ENCODE measurements at regions not wholly inside any gene's neighbourhood (a gene's known extent, or its start where the extent isn't known, plus 50 kb on each side); places are given as distances from the start of the nearest gene placed in this dataset.
A peak's percentile ranks its signal among the peaks of the same experiment; 100 is the strongest.
"Not testable (repeated sequence)": the region's sequence is repeated elsewhere in the genome, so short reads cannot be mapped to it uniquely, and the experiment has no call there.

DNA sequence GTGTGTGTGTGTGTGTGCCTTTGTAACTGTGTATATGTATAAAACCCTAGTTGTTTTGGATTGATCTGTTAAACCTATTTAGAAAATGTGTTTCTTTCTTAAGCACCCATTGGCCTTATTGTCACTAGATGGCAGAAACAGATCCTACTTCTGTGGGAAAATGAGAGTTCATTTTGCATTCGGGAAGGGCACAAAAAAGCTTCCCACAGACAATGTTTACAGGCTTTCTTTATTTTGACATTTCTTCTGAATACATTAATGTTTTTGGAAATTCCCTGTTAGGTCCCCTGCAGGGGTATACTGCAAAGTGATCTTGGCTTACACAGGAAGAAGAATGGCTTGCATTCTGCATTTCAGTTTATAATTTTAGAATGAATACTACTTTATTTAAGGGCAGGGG is 481.8 kb upstream of the ARRDC3 start:
- DNase-seq, result no peak

DNA sequence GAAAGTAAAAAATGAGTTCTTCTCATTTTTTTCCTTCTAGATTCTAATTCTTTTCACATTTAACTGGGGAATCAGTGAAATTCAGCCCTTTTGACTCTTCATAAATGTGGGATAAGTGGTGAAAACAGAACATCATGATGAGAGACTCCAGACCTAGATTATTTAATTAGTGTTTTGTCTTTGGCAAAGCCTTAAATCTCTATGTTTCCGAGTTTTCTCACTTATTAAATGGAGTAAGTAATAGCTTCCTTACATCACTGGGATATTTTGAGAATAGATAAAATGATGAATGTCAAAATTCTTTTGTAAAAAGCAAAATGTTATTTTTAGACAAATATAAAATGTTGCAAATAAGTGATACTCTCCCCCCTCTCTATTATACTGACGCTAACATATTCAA is 468.6 kb upstream of the ARRDC3 start:
- DNase-seq, result no peak

DNA sequence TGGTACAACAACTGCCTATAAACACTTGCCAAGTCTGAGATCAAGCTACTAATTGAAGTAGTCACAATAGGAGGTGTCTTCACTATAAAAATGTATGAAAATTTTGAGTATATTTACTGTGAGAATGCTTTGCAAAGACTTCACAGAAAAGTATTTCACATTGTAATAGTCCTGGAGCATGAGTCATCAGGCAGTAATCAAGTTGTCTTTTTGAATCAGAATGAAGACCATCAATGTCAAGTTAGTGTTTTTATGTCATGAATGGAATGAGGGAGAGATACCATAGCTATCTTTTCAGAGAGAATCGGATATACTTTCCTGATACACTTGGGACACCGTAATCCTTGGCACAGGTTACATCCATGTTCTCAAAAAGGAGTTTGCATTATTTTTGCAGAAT is 466.9 kb upstream of the ARRDC3 start:
- no peak for DNase-seq

DNA sequence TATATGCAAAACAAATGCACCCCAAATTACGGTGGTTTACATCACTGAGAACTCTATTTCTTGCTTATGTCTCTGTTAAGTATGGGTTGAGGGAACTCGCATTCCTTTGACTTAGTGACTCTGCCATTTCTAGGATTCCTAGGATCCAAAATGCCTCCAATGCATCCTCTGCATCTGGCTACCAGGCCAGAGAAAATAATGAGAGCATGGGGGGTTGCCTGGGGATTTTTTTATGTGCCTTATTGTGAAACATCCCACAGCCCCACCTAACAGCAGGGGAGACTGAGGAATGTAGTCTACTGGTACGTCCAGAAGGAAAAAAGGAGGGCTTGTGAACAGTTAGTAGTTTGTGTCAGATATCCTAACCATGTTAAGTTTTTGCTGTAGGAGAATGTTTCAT is 466.0 kb upstream of the ARRDC3 start:
- no peak for DNase-seq

- no peak for DNase-seq
These were observed 465.3 kb upstream of the ARRDC3 start for GRCh38 chr5:91848453-91848852.

DNA sequence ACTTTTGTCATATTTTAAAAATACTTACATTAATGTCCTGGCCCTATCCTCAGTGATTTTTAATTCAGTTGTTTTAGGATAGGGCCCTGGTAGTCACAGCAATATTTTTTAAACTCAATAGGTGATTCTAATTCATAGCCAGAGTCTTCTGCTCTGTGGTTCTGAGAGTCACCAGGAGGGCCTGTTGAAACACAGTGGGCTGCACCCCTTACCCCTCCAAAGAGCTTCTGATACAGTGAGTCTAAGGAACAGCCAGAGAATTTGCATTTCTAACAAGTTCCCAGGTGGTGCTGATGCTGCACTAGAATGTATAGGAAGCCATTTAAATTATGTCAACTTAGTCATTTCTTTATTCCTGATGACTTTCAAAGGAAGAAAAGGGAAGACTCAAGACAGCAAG is 458.3 kb upstream of the ARRDC3 start:
- no peak for DNase-seq

DNA sequence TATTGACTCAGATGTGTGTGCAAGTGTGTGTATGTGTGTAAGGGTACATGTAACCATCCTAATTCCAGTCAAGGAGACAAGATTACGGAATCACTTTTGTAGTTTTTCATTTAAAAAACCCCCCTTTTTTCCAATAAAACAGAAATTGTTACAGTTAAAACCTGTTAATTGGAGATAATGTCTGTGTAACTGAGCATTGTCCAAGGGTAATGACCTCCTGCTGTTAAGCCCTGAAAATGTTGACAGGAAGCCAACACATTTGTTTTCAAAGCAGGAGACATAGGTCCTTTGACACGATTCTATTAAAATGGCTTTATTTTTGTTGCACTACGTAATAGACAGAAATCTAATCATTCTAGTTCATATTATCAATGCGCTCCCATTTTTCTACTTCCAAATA is 457.3 kb upstream of the ARRDC3 start:
- DNase-seq, result no peak

- DNase-seq, result no peak
These were observed 456.6 kb upstream of the ARRDC3 start for GRCh38 chr5:91839721-91840120.

GRCh38 chr5:91839233-91839632 is 456.1 kb upstream of the ARRDC3 start:
- no peak for DNase-seq

- no peak for DNase-seq
These were observed 447.3 kb upstream of the ARRDC3 start for GRCh38 chr5:91830361-91830953.

DNA sequence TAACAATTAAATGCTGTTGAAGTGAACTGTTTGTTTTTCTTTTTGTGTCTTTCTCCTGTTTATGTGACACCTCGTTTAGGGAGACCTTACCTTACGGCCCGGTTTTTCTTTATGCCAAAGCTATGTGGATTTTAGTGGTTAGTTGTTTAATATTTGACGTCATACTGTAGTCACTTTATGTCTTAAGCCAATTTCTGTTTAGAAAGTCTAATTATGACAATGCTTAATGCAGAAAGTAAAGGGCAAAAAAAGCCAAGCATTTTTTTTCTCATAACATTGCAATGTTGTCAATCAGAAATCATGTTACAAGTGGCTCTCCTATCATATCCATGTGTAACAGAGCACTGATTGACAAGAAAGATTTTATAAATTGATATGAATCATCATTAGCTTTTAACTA is 442.5 kb upstream of the ARRDC3 start:
- DNase-seq, result no peak

GRCh38 chr5:91824406-91824805 is 441.3 kb upstream of the ARRDC3 start:
- DNase-seq, result no peak

DNA sequence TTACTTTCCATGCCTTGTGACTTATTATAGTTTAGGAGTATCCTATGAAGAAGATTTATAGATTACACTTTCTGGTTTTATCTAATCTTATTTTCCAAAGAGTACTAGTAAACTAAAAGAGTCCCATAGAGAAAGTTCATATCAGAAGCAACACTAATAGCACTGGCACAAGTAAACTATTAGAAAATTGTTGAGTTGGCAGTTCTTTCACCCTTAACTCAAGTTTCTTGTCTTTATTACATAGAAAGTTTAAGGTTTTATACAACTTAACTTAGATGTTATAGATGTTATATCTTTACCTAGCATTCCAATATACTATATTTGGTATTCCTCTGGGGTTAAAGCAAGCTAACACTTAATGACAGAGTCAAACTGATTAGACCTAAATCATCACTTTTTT is 437.8 kb upstream of the ARRDC3 start:
- no peak for DNase-seq

DNA sequence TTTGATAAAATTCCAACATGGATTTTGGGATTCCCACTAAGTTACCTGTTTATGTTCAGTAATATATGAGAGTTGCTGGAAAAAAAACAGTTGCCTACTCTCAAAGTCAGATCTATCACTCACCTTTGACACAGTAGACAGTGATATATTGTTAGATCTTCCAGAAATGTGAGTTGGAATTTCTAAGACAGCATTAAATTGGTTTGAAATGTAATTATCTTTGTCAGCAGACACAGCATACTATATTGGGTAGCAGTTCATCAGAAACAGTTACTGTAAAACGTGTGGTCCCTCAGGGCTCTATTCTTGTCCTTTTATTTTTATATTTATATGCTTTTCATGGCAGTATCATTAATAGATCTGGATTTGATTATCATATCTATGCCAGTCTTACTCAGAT is 433.6 kb upstream of the ARRDC3 start:
- DNase-seq, result no peak

DNA sequence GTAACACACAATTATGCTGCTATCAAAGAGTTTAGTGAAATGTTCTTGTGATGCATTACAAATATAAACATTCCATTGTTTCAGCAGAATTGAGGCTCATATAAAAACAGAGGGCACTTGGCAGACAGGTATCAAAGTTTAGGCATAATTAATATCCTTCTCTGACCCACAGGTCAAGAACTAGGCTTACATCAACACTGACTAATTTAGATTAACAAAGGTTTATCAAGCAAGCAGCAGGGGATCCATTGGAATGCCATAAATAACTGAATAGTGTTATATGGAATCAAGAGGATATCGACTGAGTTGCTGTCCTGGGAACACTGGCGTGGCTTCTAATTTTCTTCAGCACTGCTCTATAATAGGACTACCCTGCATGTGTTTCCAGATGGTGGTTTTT is 414.5 kb upstream of the ARRDC3 start:
- DNase-seq, result no peak

DNA sequence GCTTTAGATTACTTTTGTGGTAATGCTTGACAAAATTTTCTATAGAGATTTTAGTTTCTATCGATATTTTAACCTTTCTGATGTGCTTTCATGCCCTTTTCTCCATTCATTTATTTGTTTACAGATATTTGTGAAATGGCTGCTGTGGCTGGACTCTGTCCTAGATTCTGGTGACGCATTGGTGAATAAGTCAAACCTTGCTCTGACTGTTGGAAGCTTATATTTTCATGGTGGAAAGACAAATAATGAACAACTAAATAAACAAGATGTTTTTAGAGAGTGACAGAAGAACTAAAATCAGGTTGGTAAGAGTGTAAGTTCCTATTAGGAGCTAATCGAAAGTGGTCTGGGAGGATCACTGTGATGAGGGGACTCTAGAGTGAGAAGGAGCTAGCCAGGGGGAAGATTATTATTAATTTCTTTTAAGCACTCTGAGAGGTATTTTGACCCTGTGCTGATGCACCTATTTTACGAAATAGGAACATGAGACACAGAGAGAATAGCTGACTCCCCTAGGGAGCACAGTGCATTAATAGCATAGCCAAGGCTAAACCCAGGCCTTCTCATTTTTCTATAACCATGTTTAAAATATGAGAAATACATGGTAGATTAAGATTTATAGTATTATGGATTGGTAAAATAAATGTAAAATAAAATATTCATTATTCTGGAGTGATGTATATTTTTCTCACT is 411.9 kb upstream of the ARRDC3 start:
- DNase-seq, result no peak

DNA sequence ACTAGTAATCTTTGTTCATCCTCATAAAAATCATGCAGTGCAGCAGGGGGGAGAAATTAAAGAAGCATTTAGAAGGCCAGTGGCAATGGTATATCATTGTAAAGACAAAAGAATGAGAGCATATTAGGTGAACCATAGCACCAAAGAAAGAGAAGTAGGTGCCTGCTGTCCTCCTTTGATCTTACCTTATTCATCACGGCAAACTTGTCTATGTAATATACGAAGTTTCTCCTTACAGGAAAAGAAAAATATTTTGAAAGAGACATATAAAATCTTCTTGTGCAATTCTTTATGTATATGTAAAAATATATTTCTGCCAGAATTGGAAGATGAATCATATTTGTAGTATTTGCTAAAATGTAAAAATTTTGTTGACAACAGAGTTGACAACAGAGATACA is 411.3 kb upstream of the ARRDC3 start:
- no peak for DNase-seq

GRCh38 chr5:91787718-91788117 is 404.6 kb upstream of the ARRDC3 start:
- no peak for DNase-seq

DNA sequence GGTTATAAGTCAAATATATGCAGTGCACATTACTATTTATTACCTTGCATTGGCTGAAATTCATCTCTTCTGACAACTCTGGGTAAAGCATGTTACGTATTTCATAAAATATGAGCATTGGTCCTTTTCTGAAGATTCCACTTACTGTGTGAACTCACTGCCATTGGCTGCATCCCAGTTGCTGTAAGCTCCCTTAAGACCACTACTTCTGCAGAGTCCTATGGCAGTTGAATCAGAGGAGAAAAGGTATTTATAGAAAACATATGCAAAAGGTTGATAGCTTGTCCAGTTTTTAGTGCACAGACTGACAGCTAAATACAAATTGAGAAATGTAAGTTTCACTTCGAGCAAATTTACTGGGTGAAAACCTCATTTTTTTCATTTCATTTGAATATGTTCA is 394.6 kb upstream of the ARRDC3 start:
- peak; percentile 48 for DNase-seq

DNA sequence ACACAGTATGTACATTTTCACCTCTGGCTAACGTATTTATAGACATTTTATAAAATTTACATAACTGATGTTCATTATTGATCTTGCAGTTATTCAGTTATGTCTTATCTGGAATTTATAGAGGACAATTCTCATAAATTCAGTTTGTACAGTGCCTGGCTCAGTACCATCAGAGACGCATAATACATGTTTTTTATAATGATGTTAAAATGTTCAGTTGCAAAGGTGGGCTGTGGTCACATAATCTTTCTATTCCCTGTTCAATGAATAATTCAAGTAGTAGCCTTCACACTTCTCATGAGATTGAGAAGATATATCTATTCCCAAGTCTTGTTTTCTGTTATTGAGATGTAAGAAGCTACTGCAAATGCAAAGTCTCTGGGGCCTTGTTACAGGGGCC is 393.1 kb upstream of the ARRDC3 start:
- no peak for DNase-seq

DNA sequence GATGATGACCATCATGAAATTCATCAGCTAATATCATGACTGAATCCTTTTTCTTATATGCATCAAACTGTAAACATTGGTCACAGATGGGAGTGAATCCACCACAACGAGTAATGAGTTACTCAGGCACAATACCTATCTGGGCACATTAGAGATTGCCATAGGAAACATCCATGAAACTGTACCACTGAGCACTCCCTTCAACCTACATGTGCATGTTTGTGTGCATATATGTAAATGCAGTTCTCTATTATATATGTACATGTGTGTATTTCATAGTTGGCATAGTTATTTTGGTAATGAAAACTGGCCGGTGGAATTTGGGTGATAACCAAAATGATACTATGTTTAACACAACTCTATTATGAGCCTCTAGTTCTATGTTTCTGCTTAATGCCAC is 387.3 kb upstream of the ARRDC3 start:
- no peak for DNase-seq

DNA sequence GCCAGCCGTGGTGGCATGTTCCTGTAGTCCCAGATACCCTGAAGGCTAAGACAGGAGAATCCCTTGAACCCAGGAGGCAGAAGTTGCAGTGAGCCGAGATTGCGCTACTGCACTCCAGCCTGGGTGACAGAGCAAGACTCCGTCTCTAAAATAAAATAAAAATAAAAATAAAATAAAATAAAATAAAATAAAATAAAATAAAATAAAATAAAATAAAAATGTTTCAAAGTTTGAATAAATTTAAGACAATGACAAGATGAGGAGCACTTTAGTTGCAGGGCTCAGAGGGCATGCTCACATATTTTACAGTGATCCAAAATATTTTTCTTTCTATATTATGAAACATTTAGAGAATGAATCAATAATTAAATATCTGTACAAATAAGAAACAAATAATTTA is 374.3 kb upstream of the ARRDC3 start:
- not testable (repeated sequence) for DNase-seq

DNA sequence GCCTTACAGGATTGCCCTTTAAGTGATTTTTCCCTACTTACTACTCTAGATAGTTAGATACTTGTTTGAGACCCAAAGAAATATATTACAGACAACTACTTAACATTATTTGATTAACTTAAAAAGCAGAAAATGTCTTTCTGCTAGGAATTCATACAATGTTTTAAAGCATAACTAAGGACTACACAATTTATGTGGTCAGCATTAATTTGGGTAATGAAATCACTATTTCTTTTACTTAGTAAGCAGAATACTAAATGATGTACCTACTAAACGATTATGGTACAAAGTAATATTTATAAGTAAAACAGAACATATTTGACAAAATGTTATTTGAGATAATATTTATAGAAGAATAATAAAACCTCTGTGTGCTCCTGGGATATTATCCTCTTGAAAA is 371.9 kb upstream of the ARRDC3 start:
- DNase-seq, result no peak

DNA sequence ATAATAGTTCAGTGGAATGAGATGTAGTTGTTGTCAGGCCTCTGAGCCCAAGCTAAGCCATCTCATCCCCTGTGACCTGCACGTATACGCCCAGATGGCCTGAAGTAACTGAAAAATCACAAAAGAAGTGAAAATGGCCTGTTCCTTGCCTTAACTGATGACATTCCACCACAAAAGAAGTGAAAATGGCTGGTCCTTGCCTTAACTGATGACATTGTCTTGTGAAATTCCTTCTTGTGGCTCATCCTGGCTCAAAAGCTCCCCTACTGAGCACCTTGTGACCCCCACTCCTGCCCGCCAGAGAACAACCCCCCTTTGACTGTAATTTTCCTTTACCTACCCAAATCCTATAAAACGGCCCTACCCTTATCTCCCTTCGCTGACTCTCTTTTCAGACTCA is 361.4 kb upstream of the ARRDC3 start:
- DNase-seq, result not testable (repeated sequence)

GRCh38 chr5:91742550-91742949 is 359.4 kb upstream of the ARRDC3 start:
- no peak for DNase-seq

All from right hindlimb (tissue), 1 donor.